Pulmonary artery endothelial cell (primary cell): ENCODE measurements at regions not wholly inside any gene's neighbourhood (a gene's known extent, or its start where the extent isn't known, plus 50 kb on each side); places are given as distances from the start of the nearest gene placed in this dataset.

ENCODE experiments used
- DNase-seq: peaks from one replicate; pipeline ENCODE4 v3.0.0-alpha.2; 2011; ENCODE audit warnings: low read depth, low spot score

DNA sequence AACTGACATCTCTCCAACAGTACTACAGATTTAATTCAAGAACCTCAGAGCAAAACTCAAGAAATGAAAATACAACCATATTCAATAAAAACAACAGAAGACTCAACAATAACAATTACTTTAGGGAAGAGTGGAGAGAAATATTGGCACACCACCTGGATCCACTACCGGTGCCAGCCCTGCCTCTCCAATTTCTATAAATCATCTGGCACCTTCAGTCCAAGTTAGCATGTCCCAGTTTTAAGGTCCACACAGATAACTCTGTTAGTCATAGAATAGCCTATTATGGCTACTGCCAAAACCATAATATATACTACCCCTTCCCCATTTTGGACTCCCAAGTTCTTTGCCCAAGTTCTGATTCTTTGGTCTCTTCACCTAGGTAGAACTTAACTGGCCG is 69.9 kb upstream of the PSMA6 start:
- no peak for DNase-seq

DNA sequence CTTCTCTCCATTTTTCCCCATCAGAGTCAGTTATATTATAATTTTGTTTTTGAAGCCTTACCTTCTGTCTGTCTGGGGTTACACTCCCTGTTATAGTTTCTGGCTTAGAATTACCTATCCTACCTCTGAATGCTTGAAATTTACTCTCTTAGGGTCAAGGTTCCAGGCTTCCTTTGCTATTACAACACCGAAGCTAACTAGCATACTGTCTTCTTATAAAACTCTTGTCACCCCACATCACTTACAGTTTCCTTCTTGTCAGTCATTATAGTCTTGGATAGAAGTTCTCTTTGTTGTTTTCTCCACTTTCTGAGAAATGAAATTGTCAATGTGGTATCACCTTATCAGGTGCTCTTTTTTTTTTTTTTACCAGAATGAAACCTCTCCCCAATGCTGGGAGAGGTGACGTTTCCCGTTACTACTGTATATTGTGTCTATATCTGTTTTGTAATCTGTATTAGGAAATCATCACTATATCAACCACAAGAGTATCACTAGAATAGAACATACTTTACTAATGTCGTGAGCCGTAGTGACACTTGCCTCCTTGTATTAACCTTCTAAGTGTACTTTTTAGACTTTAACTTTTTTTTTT is 69.2 kb upstream of the PSMA6 start:
- DNase-seq: no peak

DNA sequence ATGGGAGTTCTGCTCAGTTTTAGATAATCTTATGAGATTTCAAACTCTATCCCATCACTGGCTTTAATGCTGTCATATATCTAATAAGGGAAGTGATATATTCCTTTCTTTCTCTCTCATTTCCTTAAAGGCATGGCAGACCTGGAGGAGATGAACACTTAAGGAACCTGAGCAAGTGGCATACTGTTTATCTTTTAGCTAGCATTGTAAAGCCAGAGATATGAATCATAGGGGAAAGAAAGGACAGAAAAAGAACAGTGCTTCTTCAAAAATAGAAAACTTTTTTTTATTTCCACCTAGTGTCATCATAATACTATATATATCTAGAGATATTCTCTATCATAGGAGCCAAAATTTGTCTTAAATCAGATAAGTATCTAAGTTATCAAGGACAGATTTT is 68.3 kb upstream of the PSMA6 start:
- DNase-seq: no peak

DNA sequence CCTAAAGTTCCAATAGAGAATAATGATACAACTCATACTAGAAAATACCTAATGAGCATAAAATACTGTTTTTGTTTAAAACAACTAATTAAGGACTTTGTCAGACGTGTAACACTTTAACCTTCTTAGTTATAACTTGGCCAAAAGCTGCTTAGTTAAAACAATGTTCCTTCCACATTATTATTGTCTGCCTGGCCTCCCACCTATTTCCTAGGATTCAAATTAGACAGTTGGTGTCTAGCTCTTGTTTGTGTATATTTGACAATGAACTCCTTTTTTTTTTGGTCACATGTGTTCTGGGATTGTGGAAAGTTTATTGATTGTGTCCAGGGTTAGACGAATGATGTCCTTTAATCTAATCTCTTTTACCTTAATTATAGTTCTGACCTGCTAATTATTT is 67.6 kb upstream of the PSMA6 start:
- no peak for DNase-seq

DNA sequence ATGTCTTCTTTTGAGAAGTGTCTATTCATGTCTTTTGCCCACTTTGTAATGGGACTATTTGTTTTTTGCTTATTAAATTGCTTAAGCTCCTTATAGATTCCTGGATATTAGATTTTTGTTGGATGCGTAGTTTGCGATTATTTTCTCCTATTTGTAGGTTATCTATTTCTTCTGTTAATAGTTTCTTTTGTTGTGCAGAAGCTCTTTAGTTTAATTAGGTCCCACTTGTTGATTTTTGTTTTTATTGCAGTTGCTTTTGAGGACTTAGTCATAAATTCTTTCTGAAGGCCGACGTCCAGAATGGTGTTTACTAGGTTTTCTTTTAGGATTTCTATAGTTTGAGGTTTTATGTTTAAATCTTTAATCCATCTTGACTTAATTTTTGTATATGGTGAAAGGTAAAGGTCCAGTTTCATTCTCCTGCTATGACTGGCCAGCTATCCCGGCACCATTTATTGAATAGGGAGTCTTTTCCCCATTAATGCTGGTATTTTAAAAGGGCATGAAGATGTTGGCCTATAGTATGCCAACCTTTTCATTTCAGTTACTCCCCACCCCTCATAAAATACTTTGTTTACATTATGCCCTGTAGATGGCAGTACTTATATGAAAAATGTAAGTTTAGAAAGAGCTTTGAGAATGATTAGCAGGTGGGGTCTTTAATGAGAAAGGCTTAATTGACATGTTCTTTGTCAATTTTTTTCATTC is 62.9 kb upstream of the PSMA6 start:
- no peak for DNase-seq

DNA sequence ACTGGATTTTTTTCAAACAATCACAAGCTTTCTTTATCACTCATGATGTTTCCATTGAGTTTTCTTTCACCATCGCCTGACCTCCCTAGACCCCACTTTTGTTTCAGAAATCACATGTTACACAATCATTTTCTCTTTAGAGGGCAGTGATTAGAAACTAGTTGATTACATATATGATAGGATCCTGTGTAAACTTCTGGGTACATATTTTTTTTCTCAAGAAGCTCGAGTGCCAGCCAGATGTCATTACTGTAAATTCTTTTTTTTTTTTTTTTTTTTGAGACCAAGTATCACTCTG is 62.4 kb upstream of the PSMA6 start:
- no peak for DNase-seq

DNA sequence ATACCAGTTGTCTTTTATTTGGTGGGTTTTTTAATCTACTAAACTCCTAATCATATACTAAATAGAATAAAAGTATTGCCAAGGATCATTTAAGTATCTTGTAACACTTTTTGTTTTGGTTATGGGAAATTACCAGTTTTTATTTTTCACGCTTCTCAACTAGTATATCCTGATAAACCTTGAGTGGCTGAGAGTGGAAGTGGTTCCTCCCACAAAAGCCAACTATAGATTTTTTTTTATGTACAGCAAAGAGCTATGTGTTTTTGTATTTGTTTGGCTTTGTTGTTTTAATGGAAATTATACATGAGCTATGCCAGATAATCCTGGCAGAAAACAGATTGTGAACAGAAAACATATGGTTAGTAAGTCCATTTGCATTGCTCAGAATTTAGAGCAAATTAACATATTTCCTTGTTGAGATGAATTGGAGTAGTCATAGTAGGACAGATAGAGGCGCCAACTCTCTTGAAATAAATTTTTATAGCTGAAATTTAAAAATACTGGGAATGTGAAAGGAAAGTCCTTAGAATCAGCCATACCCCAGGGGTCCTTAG is 60.9 kb upstream of the PSMA6 start:
- DNase-seq: no peak

DNA sequence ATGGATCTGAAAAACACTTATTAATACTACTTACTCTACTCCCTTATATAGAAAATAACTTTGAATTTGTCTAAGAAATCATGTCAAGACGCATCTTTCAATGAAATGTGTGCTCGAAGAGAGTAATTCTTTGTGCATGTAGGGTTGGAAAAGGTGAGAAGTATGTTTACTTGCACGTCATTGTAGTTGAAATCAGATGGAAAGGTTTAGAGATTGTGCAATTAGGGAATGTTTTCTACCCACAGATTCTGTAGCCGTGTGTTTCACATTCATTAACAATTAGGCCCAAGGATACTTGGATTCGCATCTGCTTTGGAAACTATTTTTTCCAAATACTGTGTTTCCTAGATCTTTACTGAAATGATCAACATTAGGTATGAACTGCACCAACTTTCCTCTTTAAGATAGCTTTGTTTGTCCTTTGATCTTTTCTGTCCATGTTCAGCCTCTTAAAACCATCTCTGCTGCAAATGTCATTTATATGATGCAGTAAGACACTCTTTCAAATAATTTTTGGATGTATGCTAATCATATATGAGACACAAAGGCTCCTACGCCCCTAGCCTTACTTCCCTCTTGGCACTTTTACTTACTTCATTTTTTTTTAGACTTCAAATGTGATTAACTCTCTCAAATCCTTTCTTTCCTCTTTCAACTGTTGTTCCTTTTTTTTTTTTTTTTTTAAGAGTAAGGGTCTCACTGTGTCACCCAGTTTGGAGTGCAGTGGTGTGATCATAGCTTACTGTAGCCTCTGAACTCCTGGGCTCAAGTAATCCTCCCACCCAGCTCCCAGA is 58.0 kb upstream of the PSMA6 start:
- no peak for DNase-seq

DNA sequence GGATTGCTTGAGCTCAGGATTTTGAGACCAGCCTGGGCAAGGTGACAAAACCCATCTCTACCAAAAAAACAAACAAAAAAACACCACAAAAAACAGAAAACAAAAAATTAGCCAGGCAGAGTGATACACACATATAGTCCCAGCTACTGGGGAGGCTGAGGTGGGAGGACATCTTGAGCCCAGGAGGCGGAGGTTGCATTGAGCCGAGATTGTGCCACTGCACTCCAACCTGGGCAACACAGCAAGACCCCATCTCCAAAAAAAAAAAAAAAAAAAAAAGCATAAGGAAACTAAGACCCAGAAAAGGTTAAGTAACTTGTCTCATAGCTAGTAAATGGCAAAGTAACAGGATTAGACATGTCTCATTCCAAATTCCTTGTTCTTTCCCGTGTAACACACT is 56.3 kb upstream of the PSMA6 start:
- no peak for DNase-seq

DNA sequence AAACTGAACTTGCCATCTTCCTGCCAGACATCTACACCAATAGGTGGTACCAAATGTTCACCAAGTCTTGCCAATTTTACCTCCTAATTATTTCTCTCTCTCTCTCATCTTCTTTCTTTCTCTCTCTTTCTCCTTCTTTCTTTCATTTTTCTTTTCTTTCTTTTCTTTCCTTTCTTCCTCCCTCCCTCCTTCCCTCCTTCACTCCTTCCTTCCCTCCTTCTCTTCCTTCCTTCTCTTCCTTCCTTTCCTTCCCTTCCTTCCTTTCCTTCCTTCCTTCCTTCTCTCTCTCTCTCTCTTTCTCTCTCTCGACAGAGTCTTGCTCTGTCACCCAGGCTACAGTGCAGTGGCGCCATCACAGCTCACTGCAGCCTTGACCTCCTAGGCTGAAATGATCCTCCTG is 55.4 kb upstream of the PSMA6 start:
- no peak for DNase-seq

DNA sequence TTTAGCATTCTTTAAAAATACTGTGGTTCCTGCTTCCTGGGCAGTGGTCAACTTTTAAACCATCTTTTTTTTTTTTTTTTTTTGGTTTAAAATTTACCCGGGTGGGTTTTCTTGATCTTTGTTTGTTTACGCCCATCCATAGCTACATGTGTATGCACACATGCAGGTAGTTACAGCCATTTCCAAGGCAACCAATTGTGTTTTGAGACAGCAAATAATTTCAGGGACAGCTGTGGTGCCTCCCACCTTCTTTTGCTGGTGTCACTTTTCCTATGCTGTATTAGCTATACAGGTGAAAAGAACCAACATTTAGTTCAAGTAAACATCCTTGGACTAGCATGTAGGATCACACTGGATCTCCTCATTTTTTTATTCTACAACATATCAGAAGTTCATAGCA is 52.0 kb upstream of the PSMA6 start:
- no peak for DNase-seq
